ENCODE measurements at regions not wholly inside any gene's neighbourhood (a gene's known extent, or its start where the extent isn't known, plus 50 kb on each side); places are given as distances from the start of the nearest gene placed in this dataset.

DNA sequence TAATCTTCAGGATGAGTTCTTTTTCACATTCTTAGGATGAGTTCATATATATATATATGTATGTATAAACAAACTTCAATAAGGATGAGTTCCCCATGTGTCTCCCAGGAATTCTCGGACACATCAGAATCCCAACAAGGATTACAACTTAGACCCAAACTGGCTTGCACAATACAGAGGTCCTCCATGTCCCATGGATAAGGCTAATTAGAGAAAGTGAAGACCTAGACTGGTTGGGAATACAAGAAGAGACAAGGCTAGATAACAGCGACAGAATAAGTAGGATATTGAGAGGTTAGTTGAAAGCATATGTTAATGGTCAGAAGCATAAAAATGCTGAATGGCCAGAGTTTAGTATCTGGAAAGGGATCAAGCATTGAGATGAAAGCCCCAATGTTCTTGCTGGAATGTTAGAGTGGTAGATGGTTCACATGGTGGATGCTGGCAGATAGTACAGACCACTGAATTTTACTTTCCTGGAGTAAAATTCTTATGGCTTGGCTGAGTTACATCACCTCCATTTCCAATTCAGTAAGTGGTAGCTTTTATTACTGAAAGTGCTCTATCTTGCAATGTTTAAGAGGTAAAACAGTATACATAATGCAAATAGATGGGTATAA lies 154.9 kb upstream of the EPHA4 start:
- TF ChIP-seq, protein P1, sequence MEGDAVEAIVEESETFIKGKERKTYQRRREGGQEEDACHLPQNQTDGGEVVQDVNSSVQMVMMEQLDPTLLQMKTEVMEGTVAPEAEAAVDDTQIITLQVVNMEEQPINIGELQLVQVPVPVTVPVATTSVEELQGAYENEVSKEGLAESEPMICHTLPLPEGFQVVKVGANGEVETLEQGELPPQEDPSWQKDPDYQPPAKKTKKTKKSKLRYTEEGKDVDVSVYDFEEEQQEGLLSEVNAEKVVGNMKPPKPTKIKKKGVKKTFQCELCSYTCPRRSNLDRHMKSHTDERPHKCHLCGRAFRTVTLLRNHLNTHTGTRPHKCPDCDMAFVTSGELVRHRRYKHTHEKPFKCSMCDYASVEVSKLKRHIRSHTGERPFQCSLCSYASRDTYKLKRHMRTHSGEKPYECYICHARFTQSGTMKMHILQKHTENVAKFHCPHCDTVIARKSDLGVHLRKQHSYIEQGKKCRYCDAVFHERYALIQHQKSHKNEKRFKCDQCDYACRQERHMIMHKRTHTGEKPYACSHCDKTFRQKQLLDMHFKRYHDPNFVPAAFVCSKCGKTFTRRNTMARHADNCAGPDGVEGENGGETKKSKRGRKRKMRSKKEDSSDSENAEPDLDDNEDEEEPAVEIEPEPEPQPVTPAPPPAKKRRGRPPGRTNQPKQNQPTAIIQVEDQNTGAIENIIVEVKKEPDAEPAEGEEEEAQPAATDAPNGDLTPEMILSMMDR (IDR thresholded peaks at IDR 0.05; ENCODE audit: poor library complexity) = no peak
- TF ChIP-seq EZH2 (IDR thresholded peaks at IDR 0.05; ENCODE audit: borderline replicate concordance) = no peak
